ENCODE measurements at regions not wholly inside any gene's neighbourhood (a gene's known extent, or its start where the extent isn't known, plus 50 kb on each side); places are given as distances from the start of the nearest gene placed in this dataset.
"Not testable (repeated sequence)": the region's sequence is repeated elsewhere in the genome, so short reads cannot be mapped to it uniquely, and the experiment has no call there.

GRCh38 chr16:32932240-32933040 is 256.5 kb upstream of the TP53TG3 start:
- TF ChIP-seq JUNB (CRISPR knock-in tag; conservative IDR thresholded peaks at IDR 0.05); MTA1 (IDR thresholded peaks at IDR 0.05; ENCODE audit: borderline replicate concordance); SAFB (IDR thresholded peaks at IDR 0.05; ENCODE audit: borderline replicate concordance, low read depth, low read length); CEBPB (tag; IDR thresholded peaks at IDR 0.05); ATF3 (IDR thresholded peaks at IDR 0.05); ATF3 (CRISPR knock-in tag; conservative IDR thresholded peaks at IDR 0.05); CREB1 (IDR thresholded peaks at IDR 0.05); CREB1 (CRISPR knock-in tag; IDR thresholded peaks at IDR 0.05); CC2D1A (IDR thresholded peaks at IDR 0.05); CLOCK (CRISPR knock-in tag; IDR thresholded peaks at IDR 0.05; ENCODE audit: borderline replicate concordance); SAP30 (IDR thresholded peaks at IDR 0.05; ENCODE audit: borderline replicate concordance, insufficient read depth, low read depth, low read length, poor library complexity, severe bottlenecking); PTBP1 (IDR thresholded peaks at IDR 0.05; ENCODE audit: low read depth, low read length); ZNF318 (IDR thresholded peaks at IDR 0.05; ENCODE audit: borderline replicate concordance in 1 of 2, low read depth in 1 of 2): not testable (repeated sequence)

Measured in K562 (cell line).